GM21515 (cell line): ENCODE measurements at regions not wholly inside any gene's neighbourhood (a gene's known extent, or its start where the extent isn't known, plus 50 kb on each side); places are given as distances from the start of the nearest gene placed in this dataset.
A peak's percentile ranks its signal among the peaks of the same experiment; 100 is the strongest.
"Not testable (repeated sequence)": the region's sequence is repeated elsewhere in the genome, so short reads cannot be mapped to it uniquely, and the experiment has no call there.

Experiments
- ATAC-seq: cut with Tn5 transposase; IDR thresholded peaks from one replicate; pipeline ENCODE4 v1.9.1; 2021; ENCODE audit not compliant: unreplicated experiment

- no peak for ATAC-seq
Measured at GRCh38 chr2:39875182-39875913, 96.3 kb upstream of the THUMPD2 start.

GRCh38 chr2:39874236-39874635 is 95.2 kb upstream of the THUMPD2 start:
- ATAC-seq: no peak

- no peak for ATAC-seq
Measured at GRCh38 chr2:39873586-39873985, 94.5 kb upstream of the THUMPD2 start.

- no peak for ATAC-seq
Measured at GRCh38 chr2:39872748-39873147, 93.7 kb upstream of the THUMPD2 start.

GRCh38 chr2:39871291-39871761 is 92.3 kb upstream of the THUMPD2 start:
- ATAC-seq: no peak

- no peak for ATAC-seq
Measured at GRCh38 chr2:39870871-39871270, 91.8 kb upstream of the THUMPD2 start.

GRCh38 chr2:39867268-39867667 is 88.2 kb upstream of the THUMPD2 start:
- no peak for ATAC-seq

GRCh38 chr2:39865751-39866150 is 86.7 kb upstream of the THUMPD2 start:
- ATAC-seq: no peak

GRCh38 chr2:39863672-39864071 is 84.6 kb upstream of the THUMPD2 start:
- not testable (repeated sequence) for ATAC-seq

- no peak for ATAC-seq
Measured at GRCh38 chr2:39860538-39860937, 81.5 kb upstream of the THUMPD2 start.

GRCh38 chr2:39858677-39859076 is 79.6 kb upstream of the THUMPD2 start:
- ATAC-seq: no peak

- ATAC-seq: no peak
Measured at GRCh38 chr2:39855856-39856255, 76.8 kb upstream of the THUMPD2 start.

- no peak for ATAC-seq
Measured at GRCh38 chr2:39854771-39855170, 75.7 kb upstream of the THUMPD2 start.

GRCh38 chr2:39852831-39853230 is 73.8 kb upstream of the THUMPD2 start:
- no peak for ATAC-seq

GRCh38 chr2:39851651-39852110 is 72.6 kb upstream of the THUMPD2 start:
- peak; percentile 97 for ATAC-seq

GRCh38 chr2:39851251-39851650 is 72.2 kb upstream of the THUMPD2 start:
- ATAC-seq: no peak

GRCh38 chr2:39849982-39850526 is 71.0 kb upstream of the THUMPD2 start:
- no peak for ATAC-seq

GRCh38 chr2:39849064-39849463 is 70.0 kb upstream of the THUMPD2 start:
- ATAC-seq: no peak

- no peak for ATAC-seq
Measured at GRCh38 chr2:39845460-39846146, 66.5 kb upstream of the THUMPD2 start.

GRCh38 chr2:39839261-39839848 is 60.3 kb upstream of the THUMPD2 start:
- no peak for ATAC-seq

- no peak for ATAC-seq
Measured at GRCh38 chr2:39838589-39838988, 59.5 kb upstream of the THUMPD2 start.
